Mucosa of stomach (tissue), 1 donor: ENCODE measurements at regions not wholly inside any gene's neighbourhood (a gene's known extent, or its start where the extent isn't known, plus 50 kb on each side); places are given as distances from the start of the nearest gene placed in this dataset.

Experiments
- H3K27me3 ChIP-seq: one replicate; pipeline ENCODE4 v1.7.0; 2013; ENCODE audit warnings: mild to moderate bottlenecking, low read length; ENCODE audit not compliant: control insufficient read depth, insufficient read depth
- H3K36me3 ChIP-seq: one replicate; pipeline ENCODE4 v1.7.0; 2013; ENCODE audit warnings: low read length; ENCODE audit not compliant: control insufficient read depth, insufficient read depth
- H3K4me1 ChIP-seq: one replicate; pipeline ENCODE4 v1.7.0; 2013; ENCODE audit warnings: mild to moderate bottlenecking, low read length; ENCODE audit not compliant: control insufficient read depth, insufficient read depth
- H3K4me3 ChIP-seq: one replicate; pipeline ENCODE4 v1.7.0; 2013; ENCODE audit warnings: low read length
- H3K9ac ChIP-seq: one replicate; pipeline ENCODE4 v1.7.0; 2013; ENCODE audit warnings: mild to moderate bottlenecking, low read length, moderate library complexity
- H3K9me3 ChIP-seq: one replicate; pipeline ENCODE4 v1.7.0; 2013; ENCODE audit warnings: mild to moderate bottlenecking, low read length, moderate library complexity; ENCODE audit not compliant: control insufficient read depth
- donor health status: Pancreatic carcinoma.

DNA sequence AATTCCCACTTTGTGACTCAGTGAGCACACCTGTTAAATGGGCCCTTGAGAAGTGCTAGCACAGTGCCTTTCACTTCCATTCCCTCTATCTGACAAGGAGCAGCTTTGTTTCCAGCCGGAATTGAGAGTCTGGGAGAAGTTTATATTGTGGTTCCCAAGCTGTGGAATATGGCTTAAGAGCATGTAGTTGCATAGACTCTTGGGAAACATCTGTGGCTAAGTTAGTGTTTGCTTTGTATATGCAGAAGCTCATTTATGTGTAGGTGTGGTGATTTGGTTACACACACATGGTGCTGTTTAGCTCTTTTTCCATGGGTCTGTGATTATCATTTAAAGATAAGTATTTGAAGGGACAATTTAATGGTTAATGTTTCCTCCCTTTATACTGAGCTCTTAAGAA lies 110.5 kb upstream of the HMHB1 start:
- no peaks in the 10 kb centered on the region for H3K4me1 ChIP-seq

DNA sequence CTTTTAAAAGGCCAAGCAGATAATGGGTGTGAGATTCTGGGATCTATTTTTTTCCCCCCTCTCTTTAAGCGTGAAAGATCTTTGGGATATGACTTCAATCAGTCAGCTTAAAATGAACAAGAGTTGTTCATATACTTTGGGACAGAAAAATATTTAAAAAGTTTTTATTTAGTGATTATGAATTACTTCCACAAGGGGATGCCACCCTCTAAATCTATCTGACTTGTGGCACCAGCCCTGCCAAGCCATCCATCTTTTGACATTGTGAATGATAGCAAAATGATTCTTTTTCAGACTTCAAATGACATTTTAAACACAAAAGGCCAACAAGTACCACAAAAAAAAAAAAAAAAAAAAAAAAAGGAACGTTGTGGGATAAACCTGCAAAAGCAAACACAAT lies 111.0 kb upstream of the HMHB1 start:
- Histone ChIP-seq H3K4me3 (no peak overlapping the region), H3K4me1 (no peaks in the 10 kb centered on the region), H3K9me3 (no peaks in the 10 kb centered on the region), H3K27me3 (no peaks in the 10 kb centered on the region), H3K9ac (no peak overlapping the region), H3K36me3 (no peaks in the 10 kb centered on the region)

More for the DNA sequence above, 110.5 kb upstream of the HMHB1 start:
- Histone ChIP-seq H3K36me3 (no peaks in the 10 kb centered on the region), H3K27me3 (no peaks in the 10 kb centered on the region), H3K9me3 (no peaks in the 10 kb centered on the region), H3K4me3 (no peak overlapping the region), H3K9ac (no peak overlapping the region)

DNA sequence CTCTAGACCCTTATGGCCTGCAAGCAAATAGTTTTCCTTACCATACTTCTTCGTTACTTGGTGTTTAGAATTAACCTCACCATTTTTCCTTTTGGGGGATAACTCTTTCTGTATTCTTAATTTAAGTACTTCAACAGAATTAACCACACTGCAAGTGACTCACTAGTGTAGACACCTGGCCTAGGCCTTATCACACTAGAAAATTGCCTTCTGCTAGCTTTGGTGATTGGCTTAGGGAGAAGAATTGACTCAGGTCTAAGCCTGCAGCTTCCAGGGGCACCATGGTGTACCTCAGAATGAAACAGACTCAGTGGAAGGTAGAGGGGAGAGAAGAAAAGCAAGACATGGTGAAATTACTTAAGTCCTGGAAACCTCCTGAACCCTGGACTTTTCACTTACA lies 112.8 kb upstream of the HMHB1 start:
- Histone ChIP-seq H3K36me3 (no peaks in the 10 kb centered on the region), H3K9me3 (no peaks in the 10 kb centered on the region), H3K4me3 (no peak overlapping the region), H3K9ac (no peak overlapping the region), H3K27me3 (no peaks in the 10 kb centered on the region), H3K4me1 (no peaks in the 10 kb centered on the region)

DNA sequence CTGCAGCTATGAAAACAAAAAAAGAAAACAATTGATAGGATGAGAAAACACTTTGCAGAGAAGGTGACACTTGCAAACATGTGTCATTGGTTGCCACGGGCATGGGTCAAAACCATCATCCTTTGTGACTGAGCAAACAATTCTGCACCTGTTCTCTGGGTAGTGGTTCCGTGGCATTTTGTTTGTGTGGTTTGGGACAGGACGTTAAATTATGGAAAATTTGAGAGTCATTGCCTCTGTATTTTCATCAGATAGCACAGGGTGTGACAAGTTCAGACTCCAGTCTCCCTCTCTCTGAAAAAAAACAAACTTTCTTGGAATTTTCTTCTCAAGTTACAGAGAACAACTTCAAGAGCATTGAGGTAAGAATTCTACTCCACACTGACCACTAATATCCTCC lies 113.4 kb upstream of the HMHB1 start:
- Histone ChIP-seq H3K9ac (no peak overlapping the region), H3K36me3 (no peaks in the 10 kb centered on the region), H3K9me3 (no peaks in the 10 kb centered on the region)

DNA sequence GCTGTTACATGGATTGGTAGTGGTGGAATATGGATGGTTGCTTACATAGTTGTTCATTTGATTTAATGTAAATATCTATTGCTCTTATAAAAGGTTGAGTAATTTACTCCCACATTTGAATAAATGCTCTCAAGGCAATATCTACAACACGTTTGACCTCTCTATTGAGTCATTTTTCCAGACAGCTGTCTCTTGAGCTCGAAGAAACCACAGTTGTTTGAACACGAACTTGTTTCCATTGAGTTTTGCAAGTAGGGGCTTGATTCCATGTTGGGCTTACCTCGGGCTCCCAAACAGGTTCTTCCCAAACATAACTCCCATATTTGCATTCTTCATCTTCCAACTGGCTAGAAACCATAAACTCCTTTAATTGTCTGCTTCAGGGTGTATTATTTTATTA lies 115.0 kb upstream of the HMHB1 start:
- H3K4me1 ChIP-seq: no peaks in the 10 kb centered on the region
- H3K27me3 ChIP-seq: no peaks in the 10 kb centered on the region
- H3K9me3 ChIP-seq: no peaks in the 10 kb centered on the region
- H3K4me3 ChIP-seq: no peak overlapping the region
- no peak overlapping the region for H3K9ac ChIP-seq
- H3K36me3 ChIP-seq: no peaks in the 10 kb centered on the region

More for the DNA sequence above, 113.4 kb upstream of the HMHB1 start:
- H3K27me3 ChIP-seq: no peaks in the 10 kb centered on the region
- no peak overlapping the region for H3K4me3 ChIP-seq
- no peaks in the 10 kb centered on the region for H3K4me1 ChIP-seq

DNA sequence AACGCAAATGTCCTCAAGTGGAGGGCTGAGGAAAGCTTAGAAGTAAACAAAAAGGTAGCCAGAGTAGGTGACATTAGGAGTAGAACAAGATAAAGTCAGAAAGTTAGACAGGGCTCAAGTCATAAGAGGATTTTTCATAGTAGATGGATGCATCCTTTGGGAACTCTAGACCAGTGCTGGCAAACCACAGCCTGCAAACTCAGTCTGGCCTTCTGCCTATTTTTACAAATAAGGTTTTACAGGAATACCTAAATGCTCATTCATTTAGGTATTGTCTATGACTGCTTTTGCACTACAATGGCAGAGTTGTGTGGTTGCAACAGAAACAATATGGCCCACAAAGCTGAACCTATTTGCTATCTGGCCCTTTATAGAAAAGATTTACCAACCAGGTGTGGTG lies 116.0 kb upstream of the HMHB1 start:
- no peak overlapping the region for H3K4me3 ChIP-seq
- no peaks in the 10 kb centered on the region for H3K36me3 ChIP-seq
- H3K4me1 ChIP-seq: no peaks in the 10 kb centered on the region
- H3K9ac ChIP-seq: no peak overlapping the region
- H3K9me3 ChIP-seq: no peaks in the 10 kb centered on the region
- no peaks in the 10 kb centered on the region for H3K27me3 ChIP-seq

DNA sequence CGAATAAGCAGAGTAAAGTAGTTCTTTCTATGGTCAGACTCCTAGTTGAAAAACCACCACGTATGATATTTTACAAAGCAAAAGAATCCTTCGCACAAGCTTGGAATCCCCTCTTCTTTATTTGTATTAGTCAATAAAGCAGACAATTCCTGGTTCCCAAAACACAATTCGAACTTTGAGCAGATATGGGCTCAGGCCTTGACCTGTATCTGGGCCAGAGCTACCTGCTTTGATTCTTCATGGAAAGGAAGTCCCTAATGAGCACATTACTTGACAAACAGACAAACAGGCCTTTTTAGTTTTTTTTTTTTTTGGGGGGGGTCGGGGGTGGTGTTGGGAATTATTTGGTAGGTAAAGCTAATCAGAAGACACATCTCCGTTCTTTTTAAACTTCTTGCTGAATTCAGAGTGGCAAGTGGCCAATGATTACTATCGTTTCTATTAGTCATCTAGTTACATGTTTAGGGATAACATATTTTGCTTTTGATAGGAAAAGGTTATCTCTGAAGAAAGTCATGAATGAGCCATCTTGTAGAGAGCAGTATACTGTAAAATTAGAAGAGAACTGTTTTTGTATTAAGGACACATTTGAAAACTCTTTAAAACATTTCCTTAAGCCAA lies 116.6 kb upstream of the HMHB1 start:
- Histone ChIP-seq H3K4me1 (no peaks in the 10 kb centered on the region), H3K4me3 (no peak overlapping the region), H3K9me3 (no peaks in the 10 kb centered on the region), H3K27me3 (no peaks in the 10 kb centered on the region), H3K9ac (no peak overlapping the region), H3K36me3 (no peaks in the 10 kb centered on the region)

DNA sequence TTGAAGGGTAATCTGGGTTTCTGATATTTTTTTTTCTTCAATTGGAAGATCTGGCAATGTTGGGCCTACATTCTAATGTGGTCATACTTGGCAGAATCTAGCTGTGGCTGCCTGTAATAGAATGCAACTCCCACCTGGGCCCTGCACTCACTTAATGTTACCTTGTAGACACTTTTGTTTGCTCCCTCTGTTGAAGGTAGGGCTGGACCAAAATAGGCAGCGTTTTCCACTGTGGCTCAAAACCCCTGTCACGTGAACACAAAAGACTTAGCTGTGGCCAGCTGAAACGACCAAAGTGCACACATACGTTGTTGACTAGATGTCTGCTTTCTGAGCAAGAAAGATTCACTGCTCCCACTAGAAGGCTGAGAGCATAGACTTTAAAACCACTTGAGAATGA lies 117.6 kb upstream of the HMHB1 start:
- no peaks in the 10 kb centered on the region for H3K36me3 ChIP-seq
- H3K4me1 ChIP-seq: no peaks in the 10 kb centered on the region
- no peaks in the 10 kb centered on the region for H3K27me3 ChIP-seq
- no peaks in the 10 kb centered on the region for H3K9me3 ChIP-seq
- no peak overlapping the region for H3K4me3 ChIP-seq
- H3K9ac ChIP-seq: no peak overlapping the region

DNA sequence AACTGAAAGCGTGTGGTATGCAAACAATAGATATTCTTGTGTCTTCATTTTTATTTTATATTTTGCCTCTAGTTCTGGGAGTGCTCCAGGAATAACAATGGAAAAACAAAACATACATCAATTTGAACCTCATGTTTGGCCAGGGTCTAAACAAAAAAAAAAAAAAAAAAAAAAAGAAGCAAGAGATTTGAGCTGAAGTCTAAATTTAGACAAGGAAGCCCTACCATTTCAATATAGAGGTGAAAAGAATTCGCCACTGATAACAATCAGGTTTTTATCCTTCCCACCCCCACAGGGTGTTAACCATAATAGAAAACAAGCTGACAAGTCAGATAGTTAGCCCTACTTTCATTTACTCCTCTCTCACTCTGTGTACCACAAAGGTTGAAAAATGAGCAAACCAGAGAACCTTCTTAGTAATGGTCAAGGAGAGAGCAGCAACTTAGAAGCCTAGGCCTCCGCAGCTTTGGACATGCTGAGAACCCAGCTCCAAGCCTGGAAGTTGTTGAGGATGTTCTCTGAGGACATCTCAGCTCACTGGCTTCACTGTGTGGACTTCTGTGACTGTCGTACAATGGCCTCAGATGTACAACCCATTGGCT lies 118.2 kb upstream of the HMHB1 start:
- Histone ChIP-seq H3K4me1 (no peaks in the 10 kb centered on the region), H3K9ac (no peak overlapping the region), H3K36me3 (no peaks in the 10 kb centered on the region), H3K4me3 (no peak overlapping the region), H3K9me3 (no peaks in the 10 kb centered on the region), H3K27me3 (no peaks in the 10 kb centered on the region)

DNA sequence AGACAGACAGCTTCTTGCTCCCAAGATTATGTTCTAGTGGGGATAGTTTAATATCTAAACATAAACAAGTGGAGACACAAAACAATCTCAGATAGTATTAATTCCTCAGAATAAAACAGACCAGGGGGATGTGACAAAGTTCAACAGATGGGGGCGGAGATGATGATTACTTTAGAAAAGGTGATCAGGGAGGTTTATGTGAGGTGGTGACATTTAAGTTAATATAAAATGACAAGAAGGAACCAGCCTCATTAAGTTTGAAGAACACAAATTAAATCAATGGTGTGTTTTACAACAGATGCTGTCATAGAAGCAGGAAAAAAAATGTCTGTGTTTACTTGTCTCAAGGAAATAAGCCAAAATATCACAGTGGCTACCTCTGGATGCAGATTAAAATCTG lies 119.6 kb upstream of the HMHB1 start:
- H3K9me3 ChIP-seq: no peaks in the 10 kb centered on the region
- H3K4me1 ChIP-seq: no peaks in the 10 kb centered on the region
- no peak overlapping the region for H3K4me3 ChIP-seq
- H3K27me3 ChIP-seq: no peaks in the 10 kb centered on the region
- no peak overlapping the region for H3K9ac ChIP-seq
- H3K36me3 ChIP-seq: no peaks in the 10 kb centered on the region

DNA sequence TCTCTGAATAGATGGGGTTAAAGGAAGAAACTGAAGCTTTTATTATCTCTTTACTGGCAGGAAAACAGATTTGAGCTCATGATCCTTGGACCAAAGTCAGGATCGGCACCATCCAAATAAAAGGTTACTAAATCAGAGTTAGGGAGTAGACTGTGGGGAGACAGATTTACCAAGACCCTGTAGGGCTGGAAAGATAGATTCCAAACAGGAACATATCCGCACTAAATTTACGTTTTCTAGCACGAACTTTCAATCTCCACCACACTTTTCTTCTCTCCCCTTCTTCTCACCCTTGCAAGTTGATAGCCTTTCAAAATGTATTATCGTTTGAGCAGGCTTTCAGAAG lies 120.0 kb upstream of the HMHB1 start:
- Histone ChIP-seq H3K4me1 (no peaks in the 10 kb centered on the region), H3K9ac (no peak overlapping the region), H3K4me3 (no peak overlapping the region), H3K27me3 (no peaks in the 10 kb centered on the region), H3K9me3 (no peaks in the 10 kb centered on the region), H3K36me3 (no peaks in the 10 kb centered on the region)

DNA sequence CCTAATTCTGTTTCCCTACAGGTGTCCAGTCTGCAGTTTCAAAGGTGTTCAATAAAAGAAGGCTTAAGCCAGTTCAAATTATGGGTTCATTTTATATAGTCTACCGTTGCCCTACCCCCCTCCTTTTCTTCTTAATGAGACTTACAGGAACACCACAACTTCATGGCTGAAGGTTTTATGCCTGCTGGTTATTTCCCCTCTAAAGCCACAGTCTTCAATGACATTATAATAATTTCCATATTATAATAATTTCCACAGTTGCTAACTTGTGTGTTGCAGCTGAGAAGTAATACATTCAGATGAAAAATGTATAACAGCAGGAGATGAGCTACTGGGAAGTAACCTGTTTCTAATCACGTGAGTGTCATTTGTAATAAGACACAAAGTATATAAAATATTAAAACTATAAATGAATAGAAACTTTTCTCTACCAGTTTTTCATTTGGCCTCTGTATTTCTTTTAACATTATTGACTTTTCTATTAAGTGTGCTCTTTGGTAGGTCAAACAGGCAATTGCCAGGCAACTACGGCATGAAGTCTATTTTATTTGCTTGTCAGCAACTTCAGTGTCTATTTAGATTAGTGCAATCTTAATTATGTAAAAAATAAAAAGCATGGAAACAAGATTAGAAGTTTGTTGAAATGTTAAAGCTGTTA lies 120.5 kb upstream of the HMHB1 start:
- Histone ChIP-seq H3K36me3 (no peaks in the 10 kb centered on the region), H3K9me3 (no peaks in the 10 kb centered on the region), H3K27me3 (no peaks in the 10 kb centered on the region), H3K9ac (no peak overlapping the region), H3K4me3 (no peak overlapping the region), H3K4me1 (no peaks in the 10 kb centered on the region)
